GM18868 (cell line): ENCODE measurements at regions not wholly inside any gene's neighbourhood (a gene's known extent, or its start where the extent isn't known, plus 50 kb on each side); places are given as distances from the start of the nearest gene placed in this dataset.
"Not testable (repeated sequence)": the region's sequence is repeated elsewhere in the genome, so short reads cannot be mapped to it uniquely, and the experiment has no call there.

Experiments used
- ATAC-seq: cut with Tn5 transposase; IDR thresholded peaks from one replicate; pipeline ENCODE4 v1.9.1; 2021; ENCODE audit warnings: mild to moderate bottlenecking, moderate library complexity; ENCODE audit not compliant: unreplicated experiment

GRCh38 chr11:70547821-70548670 is 149.7 kb downstream of the CTTN start:
- ATAC-seq = no peak

GRCh38 chr11:70548976-70549375 is 150.6 kb downstream of the CTTN start:
- no peak for ATAC-seq

- no peak for ATAC-seq
Observed at GRCh38 chr11:70549386-70549785, 151.1 kb downstream of the CTTN start.

- no peak for ATAC-seq
Observed at GRCh38 chr11:70549796-70550195, 151.5 kb downstream of the CTTN start.

DNA sequence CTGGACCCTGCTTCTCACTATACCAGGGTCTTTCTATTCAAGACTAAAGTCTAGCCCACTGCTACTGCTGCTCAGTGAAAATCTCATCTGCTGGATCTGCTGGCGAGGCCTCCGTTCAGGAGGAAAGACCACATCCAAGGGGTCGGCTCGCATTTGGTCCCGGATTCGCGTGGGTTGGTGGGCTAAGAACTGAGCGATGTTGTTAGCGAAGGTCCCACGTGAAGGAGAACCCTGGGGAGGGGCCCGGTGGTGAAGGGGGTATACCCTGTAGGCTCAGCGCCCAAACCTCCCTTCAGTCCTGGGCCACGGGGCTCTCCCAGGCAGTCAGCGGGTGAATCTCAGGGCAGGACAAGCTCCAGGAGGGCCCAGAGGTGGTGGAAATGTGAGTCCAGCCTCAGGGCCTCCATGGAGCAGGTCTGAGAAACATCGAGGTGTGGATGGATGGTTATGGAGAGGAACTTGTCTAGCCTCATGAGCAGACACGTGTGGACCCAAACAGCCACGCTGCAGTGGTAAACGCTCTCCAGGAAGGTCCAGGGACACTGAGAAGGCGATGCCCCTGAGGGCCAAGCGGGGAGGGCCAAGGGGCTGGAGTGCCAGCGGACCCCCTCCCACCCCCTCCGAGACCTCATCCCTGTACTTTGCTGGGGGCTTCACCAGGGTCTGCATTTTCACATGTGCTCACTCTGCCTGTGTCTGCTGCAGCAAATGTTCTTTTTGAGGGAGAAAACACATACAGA is 152.3 kb downstream of the CTTN start:
- ATAC-seq = no peak

DNA sequence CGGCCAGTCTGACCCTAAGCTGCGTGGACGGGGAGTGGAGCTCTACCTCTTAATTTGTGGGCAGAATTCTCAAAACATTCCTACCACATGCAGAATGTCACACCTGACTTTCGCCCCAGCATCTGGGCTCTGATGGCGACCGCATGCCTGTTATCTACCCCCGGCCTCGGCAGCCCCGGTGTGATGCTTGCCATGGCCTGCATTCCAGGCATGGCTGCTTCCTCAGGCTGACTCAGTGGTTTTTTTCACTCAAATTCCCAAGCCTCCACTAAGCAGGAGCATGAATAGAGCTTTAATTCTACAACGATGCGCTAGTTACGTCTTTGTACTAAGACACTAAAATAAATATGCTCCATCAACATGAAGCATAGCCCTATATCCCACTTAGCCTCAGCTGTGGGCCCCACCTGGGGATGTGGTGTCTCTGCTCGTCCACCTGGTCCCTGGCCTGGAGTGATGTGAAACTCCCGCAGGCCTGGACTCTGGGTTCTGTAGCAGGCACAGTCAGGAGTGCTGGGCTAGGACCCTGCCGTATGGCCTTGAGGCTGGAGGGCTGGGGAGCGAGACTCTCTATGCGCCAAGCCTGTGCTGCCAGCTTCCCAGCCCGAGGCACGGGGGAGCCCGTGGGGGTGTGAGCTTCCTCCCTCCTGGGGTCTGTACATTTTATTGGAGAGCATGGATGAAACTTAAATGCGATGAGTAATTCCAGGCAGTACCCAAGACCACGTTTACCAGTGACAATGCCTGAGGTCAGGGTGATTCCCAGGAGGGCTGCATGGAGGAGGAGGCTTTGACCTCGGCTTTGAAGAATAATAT is 153.2 kb downstream of the CTTN start:
- ATAC-seq = no peak

DNA sequence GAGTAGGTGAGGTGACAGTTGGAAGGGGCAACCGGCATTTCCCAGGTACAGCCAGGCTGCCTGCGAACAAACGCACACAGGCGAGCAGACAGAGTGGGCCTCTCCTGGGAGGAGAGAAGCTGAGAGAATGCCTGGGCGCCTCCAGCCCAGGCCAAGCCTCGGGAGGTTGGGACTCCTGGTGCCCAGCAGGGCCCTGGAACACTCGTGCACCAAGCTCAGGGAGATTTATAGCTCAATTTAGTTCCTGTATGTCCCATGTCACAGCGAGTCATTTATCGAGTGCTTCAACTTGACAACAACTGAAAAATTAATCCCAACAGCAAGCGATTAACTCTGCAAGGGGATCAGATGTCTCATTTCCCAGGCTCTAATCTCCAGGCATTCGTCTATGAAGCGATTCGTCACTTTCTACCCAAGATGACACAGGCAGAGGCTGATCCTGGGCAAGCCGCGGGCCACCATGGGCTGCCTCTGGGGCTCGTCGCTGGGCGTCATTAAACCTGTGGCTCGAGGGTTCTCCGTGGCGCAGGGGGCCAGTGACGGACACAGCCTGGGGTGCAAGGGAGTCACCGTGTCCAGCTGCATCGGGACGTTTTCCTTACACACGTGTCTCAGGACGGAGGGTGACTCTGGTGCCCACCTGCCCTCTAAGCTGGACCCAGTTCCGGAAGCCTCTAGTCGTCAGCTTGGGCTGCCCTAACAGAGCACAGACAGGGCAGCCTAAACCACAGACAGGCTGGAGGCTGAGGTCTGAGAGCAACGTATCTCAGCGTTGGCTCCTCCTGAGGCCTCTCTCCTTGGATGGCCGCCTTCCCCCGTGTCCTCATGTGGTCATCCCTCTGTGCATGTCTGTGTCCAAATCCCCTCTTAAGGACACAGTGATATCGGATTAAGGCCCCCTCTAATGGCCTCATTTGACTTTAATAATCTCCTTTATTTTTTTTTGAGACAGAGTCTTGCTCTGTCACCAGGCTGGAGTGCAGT is 154.1 kb downstream of the CTTN start:
- ATAC-seq = no peak

GRCh38 chr11:70555078-70555477 is 156.7 kb downstream of the CTTN start:
- ATAC-seq = no peak

DNA sequence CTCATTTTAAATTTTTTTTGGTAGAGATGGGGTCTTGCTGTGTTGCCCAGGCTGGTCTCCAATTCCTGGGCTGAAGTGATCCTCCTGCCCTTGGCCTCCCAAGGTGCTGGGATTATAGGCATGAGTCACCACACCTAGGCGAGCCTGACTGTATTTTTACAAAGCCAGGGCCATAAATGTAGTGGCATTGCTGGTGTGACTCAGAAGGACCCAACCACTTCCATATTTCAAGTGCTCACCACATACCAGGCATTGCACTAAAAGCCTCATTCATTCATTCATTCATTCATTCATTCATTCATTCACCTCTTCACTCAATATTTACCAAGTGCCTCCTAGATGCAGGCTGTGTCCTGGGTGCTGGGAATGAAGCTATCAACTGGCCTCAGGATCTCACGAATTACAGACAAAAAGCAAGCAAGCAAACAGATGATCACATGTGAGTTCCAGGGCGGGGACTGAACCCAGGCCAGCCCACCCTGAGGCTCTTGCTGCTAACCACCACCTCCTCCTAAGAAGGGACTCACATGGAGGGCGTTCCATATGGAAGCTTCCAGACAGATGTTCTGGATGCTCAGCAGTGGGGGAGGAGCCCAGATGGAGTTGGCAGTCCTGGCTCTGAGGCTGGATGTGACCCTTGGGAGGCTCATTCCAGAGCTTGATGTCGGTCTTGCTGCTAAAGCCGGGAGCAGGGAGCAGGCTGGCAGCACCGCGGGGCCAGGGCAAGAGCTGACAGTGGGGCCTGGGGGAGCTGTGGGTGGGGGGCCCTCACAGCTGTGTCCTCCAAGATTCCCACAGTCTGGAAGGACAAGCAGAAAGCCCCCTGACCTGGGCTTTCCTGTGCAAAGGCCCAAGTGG is 158.8 kb downstream of the CTTN start:
- no peak for ATAC-seq

DNA sequence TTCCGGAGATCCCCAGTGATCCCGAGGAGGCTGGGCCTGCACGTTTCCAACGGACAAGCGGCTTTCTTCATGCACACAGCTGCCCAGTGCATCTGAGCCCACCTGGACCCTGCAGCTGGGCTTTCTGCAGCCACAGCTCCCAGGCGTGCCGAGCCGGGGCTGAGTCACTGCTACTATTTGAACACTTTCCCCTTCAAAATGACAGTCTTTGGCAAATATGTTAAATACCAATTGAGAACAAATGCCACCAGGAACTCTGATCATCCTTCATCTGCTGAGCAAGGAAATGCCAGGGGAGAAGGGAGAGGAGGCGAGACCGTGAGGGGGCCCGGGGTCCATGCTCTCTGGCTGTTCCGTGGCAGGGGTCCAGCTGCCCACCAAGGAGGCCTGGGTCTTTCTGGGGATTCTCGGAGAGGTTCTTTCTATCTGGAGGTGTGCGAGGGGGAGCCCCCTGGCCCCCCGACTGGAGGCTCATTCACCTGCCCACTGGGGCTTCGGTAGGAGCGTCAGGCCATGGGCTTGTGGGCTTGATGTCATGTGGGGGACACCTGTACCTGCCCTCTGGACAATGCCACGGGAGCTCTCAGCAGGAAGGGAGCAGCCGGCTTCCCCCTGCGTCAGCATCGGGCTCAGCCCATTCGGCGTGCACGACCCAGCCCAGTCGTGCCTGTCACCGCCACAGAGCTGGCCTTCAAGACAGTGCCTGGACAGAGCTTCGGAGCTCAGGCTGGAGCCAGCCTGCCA is 159.6 kb downstream of the CTTN start:
- no peak for ATAC-seq

- ATAC-seq = no peak
Observed at GRCh38 chr11:70558681-70559080, 160.4 kb downstream of the CTTN start.

- no peak for ATAC-seq
Observed at GRCh38 chr11:70559516-70559915, 161.2 kb downstream of the CTTN start.

- ATAC-seq = not testable (repeated sequence)
Observed at GRCh38 chr11:70560621-70561020, 162.3 kb downstream of the CTTN start.

DNA sequence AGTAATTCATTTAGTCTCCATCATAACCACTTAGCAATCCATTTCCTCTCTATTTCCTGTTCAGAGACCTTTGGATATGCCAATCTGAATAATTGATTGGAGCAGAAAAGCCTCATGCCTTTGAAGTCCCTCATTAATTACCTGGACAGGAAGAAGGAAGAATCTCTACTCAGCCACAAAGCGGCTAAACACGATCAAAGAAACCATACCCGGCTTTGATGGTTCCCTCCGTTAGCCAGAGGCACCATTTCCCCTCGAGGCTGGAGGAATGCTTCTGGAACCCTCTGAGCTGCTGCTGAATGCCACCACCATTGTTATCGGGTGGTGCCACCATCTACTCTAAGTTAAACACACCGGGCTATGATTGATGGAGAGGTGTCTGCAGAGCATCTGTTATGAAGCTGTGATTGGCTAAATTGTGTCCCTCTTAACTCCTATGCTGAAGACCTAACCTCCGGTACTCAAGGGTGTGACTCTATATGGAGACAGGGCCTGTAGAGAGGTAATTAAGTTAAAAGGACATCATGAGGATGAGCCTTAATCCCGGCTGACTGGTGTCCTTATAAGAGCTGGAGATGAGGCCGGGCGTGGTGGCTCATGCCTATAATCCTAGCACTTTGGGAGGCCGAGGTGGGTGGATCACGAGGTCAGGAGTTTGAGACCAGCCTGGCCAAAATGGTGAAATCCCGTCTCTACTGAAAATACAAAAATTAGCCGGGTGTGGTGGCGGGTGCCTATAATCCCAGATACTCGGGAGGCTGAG is 168.6 kb downstream of the CTTN start:
- ATAC-seq = no peak

DNA sequence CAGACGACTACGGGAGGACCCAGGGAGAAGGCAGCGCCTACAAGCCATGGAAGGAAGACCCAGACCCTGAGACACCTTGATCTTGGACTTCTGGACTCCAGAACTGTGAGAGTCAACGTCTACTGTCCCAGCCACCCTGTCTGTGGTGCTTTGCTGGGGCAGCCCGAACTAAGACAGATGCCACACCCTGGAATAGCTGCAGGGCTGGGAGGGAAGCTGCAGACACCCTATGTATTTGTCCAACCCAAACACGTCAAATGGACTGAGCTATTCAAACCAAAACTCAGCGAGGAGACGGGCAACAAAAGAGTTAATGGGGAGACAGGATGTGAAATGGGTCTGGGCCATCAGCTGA is 169.3 kb downstream of the CTTN start:
- no peak for ATAC-seq

- no peak for ATAC-seq
Observed at GRCh38 chr11:70568035-70568813, 169.9 kb downstream of the CTTN start.
